Naive B cell (primary cell): ENCODE measurements at regions not wholly inside any gene's neighbourhood (a gene's known extent, or its start where the extent isn't known, plus 50 kb on each side); places are given as distances from the start of the nearest gene placed in this dataset.
A peak's percentile ranks its signal among the peaks of the same experiment; 100 is the strongest.

Experiments
- ATAC-seq, 2 donors: fragments of 150-1000 bp; cut with Tn5 transposase; 2 replicates each; pipeline ENCODE4 v1.10.0; 2021; ENCODE audit warnings: low read depth in 2 of 2, mild to moderate bottlenecking in 2 of 2, moderate library complexity in 2 of 2
- DNase-seq: peaks from one replicate; pipeline ENCODE4 v3.0.0; 2022
- H3K27ac Mint-ChIP-seq, 6 donors: one replicate each; pipeline ENCODE4 v1.8.0; 2020 to 2022; ENCODE audit warnings: mild to moderate bottlenecking in 6 of 6, mixed read lengths in 6 of 6, moderate library complexity in 5 of 6, inconsistent platforms in 2 of 6
- H3K27me3 Mint-ChIP-seq, 3 donors: one replicate each; pipeline ENCODE4 v1.8.0; 2021 to 2022; ENCODE audit warnings: mixed read lengths in 3 of 3, mild to moderate bottlenecking in 1 of 3
- H3K36me3 Mint-ChIP-seq, 2 donors: one replicate each; pipeline ENCODE4 v1.8.0; 2020 to 2022; ENCODE audit warnings: mixed read lengths in 2 of 2, inconsistent platforms in 1 of 2, mild to moderate bottlenecking in 1 of 2
- H3K4me1 Mint-ChIP-seq, 3 donors: one replicate each; pipeline ENCODE4 v1.8.0; 2020 to 2022; ENCODE audit warnings: mixed read lengths in 3 of 3, inconsistent platforms in 1 of 3, mild to moderate bottlenecking in 1 of 3, moderate library complexity in 1 of 3
- H3K4me3 Mint-ChIP-seq, 8 donors: one replicate each; pipeline ENCODE4 v1.8.0; 2020 to 2022; ENCODE audit warnings: mild to moderate bottlenecking in 8 of 8, mixed read lengths in 8 of 8, moderate library complexity in 8 of 8, inconsistent platforms in 2 of 8
- H3K9me3 Mint-ChIP-seq, 7 donors: one replicate each; pipeline ENCODE4 v1.8.0; 2020 to 2022; ENCODE audit warnings: mixed read lengths in 7 of 7, mild to moderate bottlenecking in 5 of 7, inconsistent platforms in 2 of 7, moderate library complexity in 1 of 7

DNA sequence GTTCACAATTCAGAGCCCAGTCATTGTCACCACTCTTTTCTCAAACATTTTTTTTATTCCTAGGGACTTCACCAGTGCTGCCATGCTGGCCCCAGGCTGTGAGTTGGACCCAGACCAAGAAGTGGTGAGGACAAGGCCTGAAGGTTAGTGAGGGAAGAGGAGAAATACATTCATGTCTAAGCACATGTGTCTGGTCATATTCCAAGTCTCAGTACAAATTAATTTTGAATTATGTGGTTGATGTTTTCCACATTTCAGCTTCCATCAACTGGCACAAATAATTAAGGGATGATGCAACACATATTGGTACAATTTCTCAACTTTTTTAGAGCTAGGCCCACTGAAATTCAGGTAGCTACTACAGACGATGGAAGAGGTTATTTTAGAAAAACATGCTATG, 106.6 kb upstream of the UPP2 start:
- Mint-ChIP-seq H3K27me3 (peaks cover 3 to 10% (median 5%) of the 10 kb centered on the region in 3 donors), H3K36me3 (peaks cover 0 to 9% of the 10 kb centered on the region in 2 donors), H3K4me3 (no peak overlapping the region), H3K9me3 (peaks cover 2 to 16% (median 10%) of the 10 kb centered on the region in 7 donors), H3K4me1 (no peaks in the 10 kb centered on the region), H3K27ac (no peak overlapping the region)
- ATAC-seq = no peak
- no peak for DNase-seq

DNA sequence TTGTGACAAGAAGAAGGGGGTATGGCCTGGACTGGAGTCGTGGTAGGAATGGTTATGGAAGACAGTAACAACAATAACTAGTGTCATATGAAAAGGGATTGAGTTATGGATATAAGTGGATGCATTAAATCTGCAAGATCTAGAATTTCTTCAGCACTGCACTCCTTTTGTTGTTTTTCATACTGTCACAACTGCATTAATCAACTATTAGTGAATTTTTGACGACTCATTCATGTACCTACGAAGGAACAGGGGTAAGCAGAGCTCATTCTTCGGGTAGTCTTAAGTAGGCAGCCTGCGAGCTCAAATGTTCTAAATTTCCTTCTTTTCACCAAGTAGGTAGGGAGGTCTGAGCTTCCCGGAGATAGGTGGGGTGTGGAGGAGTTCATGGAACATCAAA, 109.7 kb upstream of the UPP2 start:
- H3K27ac Mint-ChIP-seq = peak overlapping the region in 1 of 6 donors; percentile 4

GRCh38 chr2:157990173-157990572, 111.5 kb upstream of the UPP2 start:
- no peaks in the 10 kb centered on the region for H3K9me3 Mint-ChIP-seq
- no peak for DNase-seq
- H3K4me3 Mint-ChIP-seq = no peak overlapping the region
- peaks cover 7 to 30% (median 12%) of the 10 kb centered on the region in 3 donors for H3K27me3 Mint-ChIP-seq
- no peaks in the 10 kb centered on the region for H3K4me1 Mint-ChIP-seq
- H3K36me3 Mint-ChIP-seq = no peaks in the 10 kb centered on the region
- no peak overlapping the region for H3K27ac Mint-ChIP-seq
- ATAC-seq = no peak

More for the DNA sequence above, 109.7 kb upstream of the UPP2 start:
- ATAC-seq = no peak
- no peaks in the 10 kb centered on the region for H3K4me1 Mint-ChIP-seq
- H3K27me3 Mint-ChIP-seq = peaks cover 5 to 13% (median 7%) of the 10 kb centered on the region in 3 donors
- H3K36me3 Mint-ChIP-seq = no peaks in the 10 kb centered on the region
- no peaks in the 10 kb centered on the region for H3K9me3 Mint-ChIP-seq
- no peak for DNase-seq
- no peak overlapping the region for H3K4me3 Mint-ChIP-seq

GRCh38 chr2:157989227-157989626, 112.4 kb upstream of the UPP2 start:
- H3K27ac Mint-ChIP-seq = no peak overlapping the region
- DNase-seq (no peak), ATAC-seq (no peak)
- H3K4me3 Mint-ChIP-seq = no peak overlapping the region
- H3K36me3 Mint-ChIP-seq = no peaks in the 10 kb centered on the region
- no peaks in the 10 kb centered on the region for H3K4me1 Mint-ChIP-seq
- H3K27me3 Mint-ChIP-seq = peaks cover 9 to 40% (median 17%) of the 10 kb centered on the region in 3 donors
- H3K9me3 Mint-ChIP-seq = peaks cover 0 to 4% (median 0%) of the 10 kb centered on the region in 7 donors

- no peaks in the 10 kb centered on the region for H3K36me3 Mint-ChIP-seq
- ATAC-seq (no peak), DNase-seq (no peak)
- H3K9me3 Mint-ChIP-seq = peaks cover 0 to 22% (median 6%) of the 10 kb centered on the region in 7 donors
- H3K4me1 Mint-ChIP-seq = no peaks in the 10 kb centered on the region
- H3K4me3 Mint-ChIP-seq = no peak overlapping the region
- H3K27me3 Mint-ChIP-seq = peaks cover 30 to 56% (median 34%) of the 10 kb centered on the region in 3 donors
- no peak overlapping the region for H3K27ac Mint-ChIP-seq
Observed at GRCh38 chr2:157986761-157987160, 110.6 kb upstream of the ACVR1 start.

DNA sequence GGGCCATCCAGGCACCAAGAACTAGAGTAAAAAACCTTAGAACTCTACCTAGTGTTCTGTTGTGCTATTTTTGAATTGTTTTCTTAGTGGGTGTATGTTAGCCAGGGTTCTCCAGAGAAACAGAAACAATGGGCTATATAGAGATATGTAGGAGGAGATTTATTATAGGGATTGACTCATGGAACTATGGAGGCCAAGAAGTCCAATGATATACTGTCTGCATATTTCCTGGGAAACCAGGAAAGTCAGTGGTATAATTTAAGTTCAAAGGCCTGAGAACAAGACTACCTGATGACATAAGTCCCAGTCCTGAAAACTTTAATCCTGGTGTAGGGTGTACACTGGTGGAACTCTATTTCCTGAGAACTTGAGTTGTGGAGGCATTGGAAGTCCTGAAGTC, 108.7 kb upstream of the ACVR1 start:
- Mint-ChIP-seq H3K36me3 (peaks cover 0 to 2% of the 10 kb centered on the region in 2 donors), H3K4me1 (no peaks in the 10 kb centered on the region), H3K9me3 (peaks cover 0 to 39% (median 18%) of the 10 kb centered on the region in 7 donors), H3K27me3 (peaks cover 27 to 52% (median 41%) of the 10 kb centered on the region in 3 donors), H3K4me3 (no peak overlapping the region), H3K27ac (no peak overlapping the region)
- ATAC-seq (no peak), DNase-seq (no peak)

- ATAC-seq (no peak), DNase-seq (no peak)
- Mint-ChIP-seq H3K27ac (no peak overlapping the region), H3K9me3 (peaks cover 4 to 56% (median 30%) of the 10 kb centered on the region in 7 donors), H3K27me3 (peaks cover 26 to 42% (median 36%) of the 10 kb centered on the region in 3 donors), H3K4me3 (no peak overlapping the region), H3K36me3 (peaks cover 0 to 14% of the 10 kb centered on the region in 2 donors), H3K4me1 (no peaks in the 10 kb centered on the region)
Observed at GRCh38 chr2:157980020-157980419, 103.9 kb upstream of the ACVR1 start.

- Mint-ChIP-seq H3K4me1 (no peaks in the 10 kb centered on the region), H3K9me3 (peaks cover 0 to 18% (median 6%) of the 10 kb centered on the region in 7 donors), H3K27me3 (peaks cover 9 to 19% (median 11%) of the 10 kb centered on the region in 3 donors), H3K27ac (no peak overlapping the region), H3K4me3 (no peak overlapping the region), H3K36me3 (peaks cover 0 to 6% of the 10 kb centered on the region in 2 donors)
- DNase-seq = no peak
- no peak for ATAC-seq
Observed at GRCh38 chr2:157971702-157972101, 95.6 kb upstream of the ACVR1 start.

DNA sequence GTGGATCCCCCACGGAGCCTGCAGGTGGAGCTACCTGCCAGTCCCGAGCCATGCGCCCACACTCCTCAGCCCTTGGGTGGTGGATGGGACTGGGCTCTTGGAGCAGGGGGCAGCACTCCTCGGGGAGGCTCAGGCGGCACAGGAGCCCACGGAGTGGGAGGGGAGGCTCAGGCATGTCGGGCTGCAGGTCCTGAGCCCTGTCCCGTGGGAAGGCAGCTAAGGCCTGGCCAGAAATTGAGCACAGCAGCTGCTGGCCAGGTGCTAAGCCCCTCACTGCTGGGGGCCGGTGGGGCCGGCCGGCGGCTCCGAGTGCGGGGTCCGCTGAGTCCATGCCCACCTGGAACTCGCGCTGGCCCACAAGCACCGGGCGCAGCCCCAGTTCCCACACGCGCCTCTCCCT, 91.7 kb upstream of the ACVR1 start:
- Mint-ChIP-seq H3K4me3 (no peak overlapping the region), H3K36me3 (peaks cover 6% of the 10 kb centered on the region in 2 donors), H3K27me3 (peaks cover 9 to 31% (median 11%) of the 10 kb centered on the region in 3 donors), H3K9me3 (peaks cover 0 to 9% (median 4%) of the 10 kb centered on the region in 7 donors), H3K27ac (no peak overlapping the region), H3K4me1 (no peaks in the 10 kb centered on the region)
- no peak for DNase-seq
- no peak for ATAC-seq

DNA sequence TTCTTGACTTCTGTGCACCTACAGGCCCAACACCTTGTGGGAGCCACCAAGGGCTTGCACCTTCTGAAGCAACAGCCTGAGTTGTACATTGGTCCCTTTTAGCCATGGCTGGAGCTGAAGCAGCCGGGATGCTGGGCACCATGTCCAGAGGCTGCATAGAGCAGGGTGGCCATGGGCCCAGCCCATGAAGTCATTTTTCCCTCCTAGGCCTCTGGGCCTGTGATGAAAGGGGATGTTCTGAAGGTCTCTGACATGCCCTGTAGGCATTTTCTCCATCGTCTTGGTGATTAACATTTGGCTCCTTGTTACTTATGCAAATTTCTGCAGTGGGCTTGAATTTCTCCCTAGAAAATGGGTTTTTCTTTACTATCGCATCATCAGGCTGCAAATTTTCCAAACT, 83.1 kb upstream of the ACVR1 start:
- H3K27me3 Mint-ChIP-seq = no peaks in the 10 kb centered on the region
- DNase-seq = no peak
- H3K27ac Mint-ChIP-seq = no peak overlapping the region
- no peaks in the 10 kb centered on the region for H3K4me1 Mint-ChIP-seq
- ATAC-seq = no peak
- H3K36me3 Mint-ChIP-seq = peaks cover 0 to 7% of the 10 kb centered on the region in 2 donors
- peaks cover 0 to 56% (median 36%) of the 10 kb centered on the region in 7 donors for H3K9me3 Mint-ChIP-seq
- H3K4me3 Mint-ChIP-seq = no peak overlapping the region

DNA sequence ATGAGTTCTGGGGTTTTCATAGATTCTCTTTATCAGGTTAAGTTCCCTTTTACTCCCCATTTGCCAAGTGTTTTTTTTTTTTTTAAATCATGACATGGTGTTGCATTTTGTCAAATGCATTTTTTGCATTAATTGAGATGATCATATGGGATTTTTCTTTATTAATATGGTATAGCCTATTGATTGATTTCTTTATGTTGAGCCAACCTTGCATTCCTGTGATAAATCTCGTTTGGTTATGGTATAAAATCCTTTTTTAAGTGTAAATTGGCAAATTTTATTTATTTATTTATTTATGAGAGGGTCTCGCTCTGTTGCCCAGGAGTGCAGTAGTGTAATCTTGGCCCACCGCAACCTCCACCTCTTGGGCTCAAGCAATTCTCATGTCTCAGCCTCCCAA, 81.5 kb upstream of the ACVR1 start:
- H3K36me3 Mint-ChIP-seq = peaks cover 0 to 7% of the 10 kb centered on the region in 2 donors
- no peaks in the 10 kb centered on the region for H3K4me1 Mint-ChIP-seq
- H3K27me3 Mint-ChIP-seq = peaks cover 0 to 4% (median 0%) of the 10 kb centered on the region in 3 donors
- no peak overlapping the region for H3K27ac Mint-ChIP-seq
- no peak for ATAC-seq
- H3K9me3 Mint-ChIP-seq = peaks cover 0 to 59% (median 34%) of the 10 kb centered on the region in 7 donors
- DNase-seq = no peak
- H3K4me3 Mint-ChIP-seq = no peak overlapping the region

GRCh38 chr2:157952558-157952957, 76.4 kb upstream of the ACVR1 start:
- no peak for ATAC-seq

GRCh38 chr2:157948856-157949255, 72.7 kb upstream of the ACVR1 start:
- no peaks in the 10 kb centered on the region for H3K4me1 Mint-ChIP-seq
- ATAC-seq (no peak), DNase-seq (no peak)
- no peaks in the 10 kb centered on the region for H3K36me3 Mint-ChIP-seq
- H3K27me3 Mint-ChIP-seq = peaks cover 8 to 15% (median 12%) of the 10 kb centered on the region in 3 donors
- no peak overlapping the region for H3K27ac Mint-ChIP-seq
- H3K9me3 Mint-ChIP-seq = no peaks in the 10 kb centered on the region
- H3K4me3 Mint-ChIP-seq = no peak overlapping the region

More at GRCh38 chr2:157952558-157952957, 76.4 kb upstream of the ACVR1 start:
- Mint-ChIP-seq H3K27me3 (peaks cover 0 to 12% (median 10%) of the 10 kb centered on the region in 3 donors), H3K27ac (no peak overlapping the region), H3K9me3 (peaks cover 0 to 34% (median 16%) of the 10 kb centered on the region in 7 donors), H3K4me1 (no peaks in the 10 kb centered on the region), H3K36me3 (no peaks in the 10 kb centered on the region), H3K4me3 (no peak overlapping the region)
- DNase-seq = no peak

DNA sequence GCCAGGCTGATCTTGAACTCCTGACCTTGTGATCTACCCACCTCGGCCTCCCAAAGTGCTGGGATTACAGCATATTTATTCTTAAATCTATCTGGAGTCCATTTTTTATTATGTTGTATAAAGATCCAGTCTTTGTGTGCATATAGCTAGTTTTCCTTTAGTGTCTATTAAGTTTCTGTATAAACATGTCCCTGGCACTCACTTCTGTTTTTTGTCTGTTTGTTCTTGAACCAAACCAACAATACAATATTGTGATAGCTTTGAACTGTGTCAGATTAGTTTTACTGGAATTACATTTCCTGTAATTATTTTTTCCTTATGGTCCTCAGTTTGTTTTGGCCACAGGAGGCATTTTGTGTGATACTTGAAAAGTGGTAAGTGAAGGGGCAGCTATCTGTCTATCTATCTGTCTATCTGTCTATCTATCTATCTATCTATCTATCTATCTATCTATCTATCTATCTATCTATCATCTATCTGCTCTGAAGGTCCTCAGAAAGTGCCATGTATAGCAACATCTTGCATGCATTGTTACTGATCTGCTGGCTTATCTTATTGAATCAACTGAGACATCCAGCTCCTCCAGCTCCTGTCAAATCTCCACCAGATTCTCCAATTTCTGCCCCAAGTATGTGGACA, 70.9 kb upstream of the ACVR1 start:
- H3K36me3 Mint-ChIP-seq = no peaks in the 10 kb centered on the region
- H3K27ac Mint-ChIP-seq = no peak overlapping the region
- ATAC-seq (no peak), DNase-seq (no peak)
- no peaks in the 10 kb centered on the region for H3K4me1 Mint-ChIP-seq
- no peak overlapping the region for H3K4me3 Mint-ChIP-seq
- H3K9me3 Mint-ChIP-seq = no peaks in the 10 kb centered on the region
- peaks cover 4 to 12% (median 8%) of the 10 kb centered on the region in 3 donors for H3K27me3 Mint-ChIP-seq
